Thoracic aorta (tissue), 2 donors: ENCODE measurements at regions not wholly inside any gene's neighbourhood (a gene's known extent, or its start where the extent isn't known, plus 50 kb on each side); places are given as distances from the start of the nearest gene placed in this dataset.

Experiments
- ATAC-seq: fragments of 150-250 bp; one replicate; pipeline ENCODE4 v1.8.0; 2017; ENCODE audit warnings: low read depth; ENCODE audit not compliant: insufficient number of reproducible peaks, low FRiP score
- DNase-seq: peaks from one replicate; pipeline ENCODE4 v3.0.0-alpha.2; 2020; ENCODE audit warnings: low spot score
- H3K27ac ChIP-seq, 2 donors: fragments of 200-600 bp; sonication (generic); 1 replicate in 1 of 2; 2 replicates in 1 of 2; pipeline ENCODE4 v1.5.1; 2016; ENCODE audit warnings: mild to moderate bottlenecking in 2 of 2, moderate library complexity in 2 of 2
- H3K27me3 ChIP-seq: fragments of 200-600 bp; sonication (generic); replicated peaks from 2 replicates; pipeline ENCODE4 v1.6.0; 2016; ENCODE audit warnings: mild to moderate bottlenecking; ENCODE audit not compliant: insufficient read depth
- H3K36me3 ChIP-seq: fragments of 200-600 bp; sonication (generic); one replicate; pipeline ENCODE4 v1.5.1; 2016
- H3K4me1 ChIP-seq, 2 donors: fragments of 200-600 bp; sonication (generic); 1 replicate in 1 of 2; 2 replicates in 1 of 2; pipeline versions ENCODE4 v1.5.1 to v1.6.0; 2016; ENCODE audit warnings: low read depth in 2 of 2, mild to moderate bottlenecking in 1 of 2; ENCODE audit not compliant: control insufficient read depth in 1 of 2
- H3K4me3 ChIP-seq: fragments of 200-600 bp; sonication (generic); 2 replicates; pipeline ENCODE4 v1.5.1; 2016; ENCODE audit warnings: mild to moderate bottlenecking
- H3K9me3 ChIP-seq: fragments of 200-600 bp; sonication (generic); 2 replicates; pipeline ENCODE4 v1.5.1; 2016
- CTCF ChIP-seq: fragments of 200-600 bp; sonication (generic); IDR thresholded peaks from one replicate; pipeline ENCODE4 v1.5.1; 2019; ENCODE audit warnings: antibody characterized with exemption

- no peak for ATAC-seq
- H3K4me1 ChIP-seq, result no peaks in the 10 kb centered on the region
- no peak for DNase-seq
- H3K9me3 ChIP-seq, result no peaks in the 10 kb centered on the region
- no peaks in the 10 kb centered on the region for H3K36me3 ChIP-seq
- H3K4me3 ChIP-seq, result no peak overlapping the region
- no peak for TF ChIP-seq CTCF
- no peak overlapping the region for H3K27ac ChIP-seq
- no peaks in the 10 kb centered on the region for H3K27me3 ChIP-seq
These were observed 144.2 kb downstream of the EFNB2 start for GRCh38 chr13:106391271-106391670.

GRCh38 chr13:106390367-106390766 is 145.1 kb downstream of the EFNB2 start:
- Histone ChIP-seq H3K9me3 (no peaks in the 10 kb centered on the region), H3K27ac (no peak overlapping the region), H3K36me3 (no peaks in the 10 kb centered on the region), H3K4me1 (no peaks in the 10 kb centered on the region), H3K4me3 (no peak overlapping the region), H3K27me3 (no peaks in the 10 kb centered on the region)
- ATAC-seq (no peak), DNase-seq (no peak)
- no peak for TF ChIP-seq CTCF

- no peak for TF ChIP-seq CTCF
- DNase-seq (no peak), ATAC-seq (no peak)
- no peaks in the 10 kb centered on the region for H3K36me3 ChIP-seq
- no peaks in the 10 kb centered on the region for H3K27me3 ChIP-seq
- H3K4me1 ChIP-seq, result peaks cover 8 to 19% of the 10 kb centered on the region in 2 donors
- H3K9me3 ChIP-seq, result no peaks in the 10 kb centered on the region
- H3K27ac ChIP-seq, result no peak overlapping the region
- no peak overlapping the region for H3K4me3 ChIP-seq
These were observed 149.8 kb downstream of the EFNB2 start for GRCh38 chr13:106385654-106386053.

GRCh38 chr13:106384516-106384915 is 150.9 kb downstream of the EFNB2 start:
- ATAC-seq (no peak), DNase-seq (no peak)
- H3K27ac ChIP-seq, result no peak overlapping the region
- H3K27me3 ChIP-seq, result no peaks in the 10 kb centered on the region
- H3K4me3 ChIP-seq, result no peak overlapping the region
- H3K9me3 ChIP-seq, result no peaks in the 10 kb centered on the region
- H3K4me1 ChIP-seq, result peaks cover 8 to 19% of the 10 kb centered on the region in 2 donors
- TF ChIP-seq CTCF, result no peak
- no peaks in the 10 kb centered on the region for H3K36me3 ChIP-seq

GRCh38 chr13:106383791-106384190 is 151.7 kb downstream of the EFNB2 start:
- no peak for TF ChIP-seq CTCF
- Histone ChIP-seq H3K27me3 (no peaks in the 10 kb centered on the region), H3K36me3 (no peaks in the 10 kb centered on the region), H3K4me1 (peaks cover 8 to 19% of the 10 kb centered on the region in 2 donors), H3K4me3 (no peak overlapping the region), H3K27ac (no peak overlapping the region), H3K9me3 (no peaks in the 10 kb centered on the region)
- DNase-seq (no peak), ATAC-seq (no peak)
